Urinary bladder (tissue), 3 donors: ENCODE measurements at regions not wholly inside any gene's neighbourhood (a gene's known extent, or its start where the extent isn't known, plus 50 kb on each side); places are given as distances from the start of the nearest gene placed in this dataset.
"Not testable (repeated sequence)": the region's sequence is repeated elsewhere in the genome, so short reads cannot be mapped to it uniquely, and the experiment has no call there.

Experiments used
- DNase-seq: peaks from one replicate; pipeline ENCODE4 v3.0.0-alpha.2; 2015; ENCODE audit errors: extremely low spot score
- H3K27ac ChIP-seq: one replicate; pipeline ENCODE4 v1.5.1; 2013; ENCODE audit warnings: low read depth, mild to moderate bottlenecking, moderate library complexity
- H3K36me3 ChIP-seq: one replicate; pipeline ENCODE4 v1.6.1; 2013; ENCODE audit warnings: mild to moderate bottlenecking, moderate library complexity; ENCODE audit not compliant: insufficient read depth
- H3K4me1 ChIP-seq: one replicate; pipeline ENCODE4 v1.6.1; 2013; ENCODE audit warnings: mild to moderate bottlenecking, moderate library complexity; ENCODE audit not compliant: insufficient read depth
- H3K4me3 ChIP-seq: one replicate; pipeline ENCODE4 v1.5.1; 2013; ENCODE audit warnings: low read depth, low read length
- WGBS: extraction: QIAGEN DNeasy Blood & Tissue Kit; methylation state at CpG from one replicate; pipeline ENCODE4 v1.1.7; 2013; 5-methylcytosine and 5-hydroxymethylcytosine counted together
- donor health status: healthy with polysubstance abuse.
- donor health status: healthy.

DNA sequence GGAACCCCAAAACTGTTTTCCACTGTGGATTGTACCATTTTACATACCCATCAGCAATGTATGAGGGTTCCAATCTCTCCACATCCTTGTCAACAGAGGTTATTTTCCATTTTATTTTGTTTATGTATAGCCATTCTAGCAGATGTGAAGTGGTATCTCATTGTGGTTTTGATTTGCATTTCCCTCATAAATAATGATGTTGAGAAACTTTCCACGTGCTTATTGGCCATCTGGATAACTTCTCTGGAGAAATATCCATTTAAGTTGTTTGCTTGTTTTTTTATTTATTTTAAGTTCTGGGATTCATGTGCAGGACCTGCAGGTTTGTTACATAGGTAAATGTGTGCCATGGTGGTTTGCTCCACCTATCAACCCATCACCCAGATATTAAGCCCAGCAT is 280.2 kb upstream of the USP25 start:
- no peaks in the 10 kb centered on the region for H3K36me3 ChIP-seq
- H3K4me1 ChIP-seq: no peaks in the 10 kb centered on the region
- no peak overlapping the region for H3K27ac ChIP-seq
- no peak overlapping the region for H3K4me3 ChIP-seq
- no peak for DNase-seq
- 56% methylated on average over 1 of the region's 1 CpG for WGBS

- no peak for DNase-seq
- H3K4me1 ChIP-seq: no peaks in the 10 kb centered on the region
- H3K4me3 ChIP-seq: no peak overlapping the region
- no peaks in the 10 kb centered on the region for H3K36me3 ChIP-seq
- no peak overlapping the region for H3K27ac ChIP-seq
Observed at GRCh38 chr21:15453261-15453660, 276.5 kb upstream of the USP25 start.

DNA sequence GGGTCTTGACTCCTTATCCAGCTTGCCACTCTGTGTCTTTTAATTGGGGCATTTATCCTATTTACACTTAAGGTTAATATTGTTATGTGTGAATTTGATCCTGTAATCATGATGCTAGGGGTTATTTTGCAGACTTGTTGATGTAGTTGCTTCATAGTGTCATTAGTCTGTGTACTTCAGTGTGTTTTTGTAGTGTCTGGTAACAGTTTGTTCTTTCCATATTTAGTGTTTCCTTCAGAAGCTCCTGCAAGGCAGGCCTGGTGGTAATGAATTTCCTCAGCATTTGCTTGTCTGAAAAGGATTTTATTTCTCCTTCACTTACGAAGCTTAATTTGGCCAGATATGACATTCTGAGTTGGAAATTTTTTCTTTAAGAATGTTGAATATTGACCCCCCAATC is 276.0 kb upstream of the USP25 start:
- H3K36me3 ChIP-seq, DNase-seq, H3K4me1 ChIP-seq, H3K4me3 ChIP-seq, H3K27ac ChIP-seq: not testable (repeated sequence)
- 89% methylated on average over 1 of the region's 1 CpG for whole genome bisulfite sequencing

- not testable (repeated sequence) for DNase-seq, H3K36me3 ChIP-seq
- WGBS: 78% methylated on average over 2 of the region's 2 CpGs
Observed at GRCh38 chr21:15454931-15455330, 274.9 kb upstream of the USP25 start.

DNA sequence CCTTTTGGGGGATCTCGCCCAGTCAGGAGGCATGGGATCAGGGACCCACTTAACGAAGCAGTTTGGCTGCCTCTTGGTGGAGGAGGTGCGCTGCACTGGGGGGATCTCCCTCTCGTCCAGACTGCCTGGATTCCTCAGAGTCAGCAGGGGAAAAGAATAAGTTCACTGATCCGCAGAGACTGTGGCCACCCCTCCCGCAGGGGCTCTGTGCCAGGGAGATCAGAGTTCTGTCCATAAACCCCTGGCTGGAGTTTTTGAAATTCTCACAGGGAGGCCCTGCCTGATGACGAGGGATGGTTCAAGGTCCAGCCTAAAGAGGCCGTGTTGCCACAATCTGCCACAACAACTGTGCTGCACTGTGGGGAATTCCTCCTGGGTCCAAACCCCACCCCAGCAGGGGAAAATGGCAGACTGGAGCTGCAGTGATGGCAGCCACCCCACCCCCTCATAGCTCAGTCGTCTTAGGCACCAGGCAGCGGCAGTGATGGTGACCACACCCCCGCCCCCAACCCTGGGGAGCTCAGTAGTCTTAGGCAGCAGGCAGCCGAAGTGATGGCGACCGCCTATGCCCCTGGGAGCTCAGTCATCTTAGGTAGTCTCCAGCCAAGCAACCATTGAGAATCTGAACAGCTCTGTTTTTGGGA is 273.8 kb upstream of the USP25 start:
- no peaks in the 10 kb centered on the region for H3K4me1 ChIP-seq
- H3K4me3 ChIP-seq: no peak overlapping the region
- WGBS: 88% methylated on average over 14 of the region's 14 CpGs
- no peaks in the 10 kb centered on the region for H3K36me3 ChIP-seq
- DNase-seq: no peak
- H3K27ac ChIP-seq: no peak overlapping the region

More at GRCh38 chr21:15454931-15455330, 274.9 kb upstream of the USP25 start:
- H3K4me1 ChIP-seq, H3K4me3 ChIP-seq, H3K27ac ChIP-seq: not testable (repeated sequence)

DNA sequence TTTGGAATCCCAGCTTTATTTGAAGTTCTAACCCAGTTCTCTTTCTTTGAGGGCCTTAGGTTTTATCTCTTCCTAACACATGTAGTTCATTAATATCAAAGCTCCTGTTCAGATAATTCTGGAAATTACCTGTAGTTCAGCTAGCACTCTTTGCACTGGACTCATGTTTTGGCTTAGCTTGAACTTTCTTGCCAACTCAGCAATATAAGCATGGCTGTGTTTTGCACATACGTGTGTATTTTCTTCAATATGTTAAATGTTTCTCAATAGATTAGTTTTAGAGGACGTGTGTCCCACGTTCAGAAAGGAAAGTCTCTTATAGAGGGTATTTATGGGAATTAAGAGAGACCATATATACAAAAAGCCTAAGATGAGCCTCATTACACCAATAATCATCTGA is 271.8 kb upstream of the USP25 start:
- H3K27ac ChIP-seq: no peak overlapping the region

GRCh38 chr21:15462092-15462491 is 267.7 kb upstream of the USP25 start:
- 80% methylated on average over 1 of the region's 1 CpG for WGBS
- Histone ChIP-seq H3K4me3 (no peak overlapping the region), H3K4me1 (no peaks in the 10 kb centered on the region), H3K36me3 (no peaks in the 10 kb centered on the region), H3K27ac (no peak overlapping the region)
- no peak for DNase-seq

More for the DNA sequence above, 271.8 kb upstream of the USP25 start:
- Histone ChIP-seq H3K4me1 (no peaks in the 10 kb centered on the region), H3K4me3 (no peak overlapping the region), H3K36me3 (no peaks in the 10 kb centered on the region)
- no peak for DNase-seq
- WGBS: 80% methylated on average over 3 of the region's 3 CpGs

DNA sequence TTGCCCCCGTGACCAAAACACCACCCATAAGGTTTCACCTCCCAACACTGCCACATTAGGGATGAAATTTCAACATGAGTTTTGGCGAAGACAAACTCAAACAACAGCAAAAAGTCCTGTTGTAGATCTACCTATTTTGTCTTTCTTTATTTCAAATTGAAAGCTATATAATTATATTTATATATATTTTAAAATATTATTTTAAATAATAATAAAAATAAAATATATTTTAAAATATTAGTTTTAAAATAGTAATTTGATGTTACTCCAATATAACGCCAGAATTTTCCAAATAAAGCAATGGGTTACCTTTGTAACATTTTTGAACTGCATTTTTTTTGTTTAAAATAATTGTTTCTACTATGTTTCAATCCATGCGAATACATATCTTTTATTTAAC is 263.5 kb upstream of the USP25 start:
- no peaks in the 10 kb centered on the region for H3K36me3 ChIP-seq
- H3K4me3 ChIP-seq: no peak overlapping the region
- 96% methylated on average over 4 of the region's 4 CpGs for WGBS
- H3K4me1 ChIP-seq: no peaks in the 10 kb centered on the region
- no peak for DNase-seq
- no peak overlapping the region for H3K27ac ChIP-seq

DNA sequence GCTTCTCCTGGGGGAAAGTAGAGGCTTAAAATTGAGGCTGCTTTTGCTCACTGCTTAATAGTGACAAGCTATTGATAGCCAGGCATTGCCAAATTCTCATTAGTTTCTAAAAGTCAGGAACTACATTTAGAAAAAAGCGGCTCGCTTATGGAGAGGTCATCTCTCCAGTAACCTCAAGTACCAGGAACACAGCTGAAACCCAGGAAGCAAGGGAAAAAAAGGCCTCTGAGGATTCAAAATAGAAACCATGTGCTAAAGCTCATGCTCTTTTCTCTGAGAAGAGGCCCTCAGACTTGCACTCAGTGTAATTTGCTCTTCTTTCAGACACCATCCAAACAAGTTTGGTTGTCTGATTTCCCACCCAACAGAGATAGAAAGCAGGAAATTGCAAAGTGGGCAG is 261.4 kb upstream of the USP25 start:
- 80% methylated on average over 2 of the region's 2 CpGs for WGBS
- DNase-seq: no peak
- no peak overlapping the region for H3K27ac ChIP-seq

GRCh38 chr21:15472108-15473040 is 257.4 kb upstream of the USP25 start:
- 94% methylated on average over 6 of the region's 6 CpGs for WGBS
- Histone ChIP-seq H3K4me3 (no peak overlapping the region), H3K27ac (no peak overlapping the region), H3K4me1 (no peaks in the 10 kb centered on the region), H3K36me3 (no peaks in the 10 kb centered on the region)
- no peak for DNase-seq

More for the DNA sequence above, 261.4 kb upstream of the USP25 start:
- no peaks in the 10 kb centered on the region for H3K4me1 ChIP-seq
- H3K36me3 ChIP-seq: no peaks in the 10 kb centered on the region
- H3K4me3 ChIP-seq: no peak overlapping the region

DNA sequence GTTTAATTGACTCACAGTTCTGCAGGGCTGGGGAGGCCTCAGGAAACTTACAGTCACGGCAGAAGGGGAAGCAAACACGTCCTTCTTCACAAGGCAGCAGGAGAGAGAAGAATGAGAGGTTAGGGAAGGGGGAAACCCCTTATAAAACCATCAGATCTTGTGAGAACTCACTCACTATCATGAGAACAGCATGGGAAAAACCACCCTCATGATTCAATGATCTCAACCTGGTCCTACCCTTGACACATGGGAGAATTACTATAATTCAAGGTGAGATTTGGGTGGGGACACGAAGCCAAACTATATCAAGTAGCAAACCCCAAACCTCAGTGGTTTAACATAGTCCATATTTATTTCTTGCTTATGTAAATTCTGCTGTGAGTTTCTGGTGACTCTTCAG is 252.0 kb upstream of the USP25 start:
- WGBS: 92% methylated on average over 3 of the region's 3 CpGs
- H3K27ac ChIP-seq, H3K4me1 ChIP-seq, DNase-seq, H3K36me3 ChIP-seq, H3K4me3 ChIP-seq: not testable (repeated sequence)

- no peaks in the 10 kb centered on the region for H3K4me1 ChIP-seq
- no peak for DNase-seq
- H3K4me3 ChIP-seq: no peak overlapping the region
- H3K27ac ChIP-seq: no peak overlapping the region
- no peaks in the 10 kb centered on the region for H3K36me3 ChIP-seq
- 93% methylated on average over 6 of the region's 6 CpGs for WGBS
Observed at GRCh38 chr21:15480160-15480559, 249.6 kb upstream of the USP25 start.

DNA sequence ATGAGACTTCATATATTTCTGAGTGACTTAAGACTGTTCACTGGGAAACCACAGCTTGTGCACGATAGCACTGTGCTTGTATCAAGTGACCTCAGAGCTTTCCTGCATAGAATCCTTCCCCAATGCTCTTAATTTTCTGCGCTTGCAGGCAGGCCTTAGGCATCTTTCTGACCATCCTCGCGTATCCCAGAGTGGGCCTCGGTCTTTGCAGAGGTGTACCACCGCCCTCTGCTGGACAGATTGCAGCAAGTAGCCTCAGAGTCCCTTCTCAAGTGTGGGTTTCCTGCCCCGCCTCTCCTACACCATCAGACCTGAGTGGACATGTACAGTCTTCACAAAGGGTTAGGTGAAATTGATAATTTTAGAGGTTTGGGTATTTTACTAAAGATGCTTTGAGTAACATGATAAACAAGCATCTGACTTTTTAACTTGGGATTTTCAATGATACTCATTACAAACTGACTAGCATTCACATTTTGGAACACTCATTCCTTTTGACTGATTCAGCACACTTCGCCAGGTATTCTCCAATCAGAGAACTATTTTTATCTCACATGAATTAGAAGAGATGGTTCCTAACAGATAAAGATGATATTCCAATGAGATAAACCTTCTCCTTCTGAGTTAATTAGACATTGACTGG is 246.5 kb upstream of the USP25 start:
- DNase-seq: peak; percentile 86
- no peak overlapping the region for H3K4me3 ChIP-seq
- H3K36me3 ChIP-seq: no peaks in the 10 kb centered on the region
- no peaks in the 10 kb centered on the region for H3K4me1 ChIP-seq
- no peak overlapping the region for H3K27ac ChIP-seq
- WGBS: 13% methylated on average over 8 of the region's 8 CpGs
